ENCODE measurements at regions not wholly inside any gene's neighbourhood (a gene's known extent, or its start where the extent isn't known, plus 50 kb on each side); places are given as distances from the start of the nearest gene placed in this dataset.

GRCh38 chr4:125008676-125009075 lies 296.1 kb upstream of the ANKRD50 start:
- peaks cover 0 to 3% of the 10 kb centered on the region in 2 experiments; a peak in 1 of 4 replicates for H3K9me3 ChIP-seq (ENCODE audit: control insufficient read depth in 1 of 2, insufficient read depth in 1 of 2, low read depth in 1 of 2, low read length in 2 of 2)
- TF ChIP-seq MAX (IDR thresholded peaks at IDR 0.05) (no peak), EZH2 (IDR thresholded peaks at IDR 0.05) (no peak), POLR2A (IDR thresholded peaks at IDR 0.05; ENCODE audit: borderline replicate concordance, extremely low read depth, insufficient read depth, insufficient read length) (no peak), SRF (IDR thresholded peaks at IDR 0.05; ENCODE audit: low read depth) (no peak), SP1 (IDR thresholded peaks at IDR 0.05; ENCODE audit: low read depth) (no peak), FOSL1 (IDR thresholded peaks at IDR 0.05; ENCODE audit: low read depth) (no peak), RAD21 (IDR thresholded peaks at IDR 0.05; ENCODE audit: low read depth) (no peak), ZFX (IDR thresholded peaks at IDR 0.05) (no peak), JUND (IDR thresholded peaks at IDR 0.05) (no peak), YY1 (IDR thresholded peaks at IDR 0.05; ENCODE audit: extremely low read depth, insufficient replicate concordance, low read depth, low read length) (no peak), CBX3 (IDR thresholded peaks at IDR 0.05; ENCODE audit: low read depth) (no peak), REST (IDR thresholded peaks at IDR 0.05; ENCODE audit: low read depth) (no peak), CEBPB (IDR thresholded peaks at IDR 0.05; ENCODE audit: low read depth) (no peak), POLR2AphosphoS5 (IDR thresholded peaks at IDR 0.05; ENCODE audit: low read depth, low read length) (no peak), ATF3 (IDR thresholded peaks at IDR 0.05) (no peak)
- H3K4me3 ChIP-seq (replicated peaks in 1 of 2; ENCODE audit: low read depth in 1 of 2, low read length in 2 of 2), result no peak overlapping the region
- H3K4me2 ChIP-seq (ENCODE audit: low read length), result no peak overlapping the region
- H3K27me3 ChIP-seq (ENCODE audit: insufficient read depth, low read length), result no peaks in the 10 kb centered on the region
- no peaks in the 10 kb centered on the region for H3K4me1 ChIP-seq (ENCODE audit: control insufficient read depth in 1 of 2, insufficient read depth in 2 of 2, low read length in 2 of 2)
- no peak overlapping the region for H3K9ac ChIP-seq (ENCODE audit: low read length)
- ATAC-seq (no peak), DNase-seq (ENCODE audit: low read depth, low spot score) (no peak)
- H2AFZ ChIP-seq (ENCODE audit: low read depth, low read length, poor library complexity, severe bottlenecking), result no peak overlapping the region
- no TSS peak for BruUV-seq (replicated peaks)
- no peaks in the 10 kb centered on the region for H4K20me1 ChIP-seq (ENCODE audit: insufficient read depth)
- intact Hi-C loops (cut with micrococcal nuclease), result no loop called here
- ChIA-PET RAD21 (ENCODE audit: low non-redundant PET in 1 of 2, low total read pairs in 2 of 2, uncharacterized antibody in 2 of 2, unreplicated experiment in 2 of 2) (no interaction called here), CTCF (no interaction called here), POLR2A (no interaction called here)
- H3K36me3 ChIP-seq (ENCODE audit: control insufficient read depth in 1 of 2, insufficient read depth in 2 of 2, low read length in 2 of 2), result no peaks in the 10 kb centered on the region
- 0 out of 2 replicates have a peak, but pooled peaks cover 3% of the 10 kb centered on the region for H3K9me2 ChIP-seq (ENCODE audit: insufficient read depth)
- H3K27ac ChIP-seq (ENCODE audit: low read depth, low read length), result no peak overlapping the region
- H3K79me2 ChIP-seq (ENCODE audit: insufficient read depth, low read length), result no peaks in the 10 kb centered on the region

Measured in HCT116 (cell line).